ENCODE measurements at regions not wholly inside any gene's neighbourhood (a gene's known extent, or its start where the extent isn't known, plus 50 kb on each side); places are given as distances from the start of the nearest gene placed in this dataset.

DNA sequence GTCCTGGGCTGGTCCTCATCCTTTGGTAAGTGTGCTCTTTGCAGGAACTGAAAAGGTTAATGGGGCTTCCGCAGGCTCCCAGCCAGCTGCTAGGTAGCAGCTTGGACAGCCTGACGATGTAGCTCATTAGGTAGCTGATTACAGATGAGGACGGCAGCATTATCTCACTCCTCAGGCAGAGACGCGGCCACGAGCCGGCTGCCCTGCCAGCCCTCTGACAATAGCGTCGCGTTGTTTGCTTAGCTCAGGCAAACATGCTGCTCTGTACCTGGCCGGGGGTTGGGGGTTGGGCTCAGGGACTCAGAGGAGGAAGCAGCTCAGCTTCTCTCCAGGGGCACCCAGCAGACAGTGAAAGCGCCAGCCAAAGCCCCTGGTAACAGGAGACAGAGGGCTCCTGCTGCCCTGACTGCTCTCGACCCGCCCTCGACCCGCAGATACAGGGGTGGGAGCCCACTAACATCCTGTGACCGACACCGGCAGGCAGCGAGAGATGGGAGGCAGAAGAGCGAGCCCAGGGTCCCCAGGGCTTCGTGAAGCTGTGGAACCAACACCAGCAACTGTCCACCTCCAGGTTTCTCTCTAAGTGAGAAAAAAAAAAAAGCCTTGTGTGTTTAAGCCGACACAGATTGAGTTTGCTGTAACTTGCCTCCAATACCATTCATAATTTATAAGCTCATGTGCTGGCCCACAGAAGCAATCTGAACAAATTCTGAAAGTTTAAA lies 53.4 kb upstream of the DLK1 start:
- Histone ChIP-seq H3K4me3 (ENCODE audit: low read length in 2 of 2) (no peak overlapping the region), H3K36me3 (ENCODE audit: insufficient read depth, low read length) (no peaks in the 10 kb centered on the region), H3K4me1 (ENCODE audit: insufficient read depth, low read length) (no peaks in the 10 kb centered on the region), H3K27ac (ENCODE audit: low read depth, low read length) (no peak overlapping the region), H3K9me3 (ENCODE audit: control insufficient read depth in 1 of 2, low read length in 2 of 2) (no peaks in the 10 kb centered on the region), H3K27me3 (ENCODE audit: insufficient read depth, low read length) (no peaks in the 10 kb centered on the region)
- ChIA-PET CTCF (ENCODE audit: partially characterized antibody) (no interaction called here), POLR2A (ENCODE audit: partially characterized antibody) (no interaction called here)
- Mint-ChIP-seq H3K9me3 (no peaks in the 10 kb centered on the region), H3K4me3 (no peak overlapping the region), H3K36me3 (no peaks in the 10 kb centered on the region), H3K4me1 (peaks cover 0 to 8% (median 2%) of the 10 kb centered on the region in 4 donors), H3K27me3 (peaks cover 20 to 37% of the 10 kb centered on the region in 2 donors), H3K27ac (no peak overlapping the region)
- DNase-seq = no peak
- intact Hi-C loops (cut with micrococcal nuclease) = no loop called here

DNA sequence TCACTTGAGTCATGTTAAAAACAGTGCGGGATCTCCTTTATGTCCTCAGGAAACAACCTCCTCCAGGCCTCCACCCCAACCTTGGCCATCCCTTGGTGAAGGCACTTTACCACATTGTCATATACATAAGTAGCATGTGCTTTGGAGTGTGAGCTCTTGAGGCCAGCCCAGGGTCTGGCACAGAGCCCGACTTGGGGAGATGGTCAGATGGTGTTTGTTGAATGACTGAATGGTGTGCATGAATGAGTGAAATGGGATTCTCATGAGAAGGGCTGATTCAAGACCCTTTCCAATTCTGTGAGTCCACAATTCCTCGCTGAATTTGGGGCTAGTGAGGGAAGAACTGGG lies 52.9 kb upstream of the DLK1 start:
- Mint-ChIP-seq H3K27me3 (peaks cover 20 to 36% of the 10 kb centered on the region in 2 donors), H3K36me3 (no peaks in the 10 kb centered on the region), H3K27ac (no peak overlapping the region), H3K9me3 (no peaks in the 10 kb centered on the region), H3K4me3 (no peak overlapping the region), H3K4me1 (peaks cover 0 to 8% (median 2%) of the 10 kb centered on the region in 4 donors)
- ChIA-PET POLR2A (ENCODE audit: partially characterized antibody) (no interaction called here), CTCF (ENCODE audit: partially characterized antibody) (no interaction called here)
- no peak overlapping the region for H3K27ac ChIP-seq (ENCODE audit: low read depth, low read length)
- intact Hi-C loops (cut with micrococcal nuclease) = no loop called here
- DNase-seq = no peak
- no peaks in the 10 kb centered on the region for H3K36me3 ChIP-seq (ENCODE audit: insufficient read depth, low read length)
- H3K4me3 ChIP-seq (ENCODE audit: low read length in 2 of 2) = no peak overlapping the region
- H3K9me3 ChIP-seq (ENCODE audit: control insufficient read depth in 1 of 2, low read length in 2 of 2) = no peaks in the 10 kb centered on the region
- no peaks in the 10 kb centered on the region for H3K27me3 ChIP-seq (ENCODE audit: insufficient read depth, low read length)
- H3K4me1 ChIP-seq (ENCODE audit: insufficient read depth, low read length) = no peaks in the 10 kb centered on the region

- Mint-ChIP-seq H3K9me3 (no peaks in the 10 kb centered on the region), H3K4me1 (peaks cover 0 to 8% (median 2%) of the 10 kb centered on the region in 4 donors), H3K4me3 (no peak overlapping the region), H3K36me3 (no peaks in the 10 kb centered on the region), H3K27ac (no peak overlapping the region), H3K27me3 (peaks cover 22 to 36% of the 10 kb centered on the region in 2 donors)
- intact Hi-C loops (cut with micrococcal nuclease) = no loop called here
- no peak for DNase-seq
- H3K36me3 ChIP-seq (ENCODE audit: insufficient read depth, low read length) = no peaks in the 10 kb centered on the region
- CTCF ChIA-PET (ENCODE audit: partially characterized antibody) = no interaction called here
- H3K4me3 ChIP-seq (ENCODE audit: low read length in 2 of 2) = no peak overlapping the region
- no peaks in the 10 kb centered on the region for H3K4me1 ChIP-seq (ENCODE audit: insufficient read depth, low read length)
- no peaks in the 10 kb centered on the region for H3K9me3 ChIP-seq (ENCODE audit: control insufficient read depth in 1 of 2, low read length in 2 of 2)
- H3K27me3 ChIP-seq (ENCODE audit: insufficient read depth, low read length) = no peaks in the 10 kb centered on the region
- no peak overlapping the region for H3K27ac ChIP-seq (ENCODE audit: low read depth, low read length)
- POLR2A ChIA-PET (ENCODE audit: partially characterized antibody) = no interaction called here
These were observed 52.3 kb upstream of the DLK1 start for GRCh38 chr14:100674428-100674827.

GRCh38 chr14:100674897-100675619 lies 51.6 kb upstream of the DLK1 start:
- CTCF ChIA-PET (ENCODE audit: partially characterized antibody) = no interaction called here
- no peaks in the 10 kb centered on the region for H3K27me3 ChIP-seq (ENCODE audit: insufficient read depth, low read length)
- Mint-ChIP-seq H3K4me3 (no peak overlapping the region), H3K4me1 (peaks cover 0 to 8% (median 2%) of the 10 kb centered on the region in 4 donors), H3K9me3 (no peaks in the 10 kb centered on the region), H3K27ac (no peak overlapping the region), H3K27me3 (peaks cover 22 to 32% of the 10 kb centered on the region in 2 donors), H3K36me3 (no peaks in the 10 kb centered on the region)
- intact Hi-C loops (cut with micrococcal nuclease) = no loop called here
- no peak for DNase-seq
- no peak overlapping the region for H3K4me3 ChIP-seq (ENCODE audit: low read length in 2 of 2)
- POLR2A ChIA-PET (ENCODE audit: partially characterized antibody) = no interaction called here
- no peaks in the 10 kb centered on the region for H3K36me3 ChIP-seq (ENCODE audit: insufficient read depth, low read length)
- H3K9me3 ChIP-seq (ENCODE audit: control insufficient read depth in 1 of 2, low read length in 2 of 2) = no peaks in the 10 kb centered on the region
- no peak overlapping the region for H3K27ac ChIP-seq (ENCODE audit: low read depth, low read length)
- H3K4me1 ChIP-seq (ENCODE audit: insufficient read depth, low read length) = no peaks in the 10 kb centered on the region

GRCh38 chr14:100675699-100676684 lies 50.7 kb upstream of the DLK1 start:
- Mint-ChIP-seq H3K36me3 (no peaks in the 10 kb centered on the region), H3K27ac (no peak overlapping the region), H3K4me1 (peaks cover 0 to 8% (median 2%) of the 10 kb centered on the region in 4 donors), H3K27me3 (peaks cover 20 to 29% of the 10 kb centered on the region in 2 donors), H3K9me3 (no peaks in the 10 kb centered on the region), H3K4me3 (no peak overlapping the region)
- Histone ChIP-seq H3K4me3 (ENCODE audit: low read length in 2 of 2) (no peak overlapping the region), H3K4me1 (ENCODE audit: insufficient read depth, low read length) (no peaks in the 10 kb centered on the region), H3K27me3 (ENCODE audit: insufficient read depth, low read length) (no peaks in the 10 kb centered on the region), H3K9me3 (ENCODE audit: control insufficient read depth in 1 of 2, low read length in 2 of 2) (no peaks in the 10 kb centered on the region), H3K36me3 (ENCODE audit: insufficient read depth, low read length) (no peaks in the 10 kb centered on the region), H3K27ac (ENCODE audit: low read depth, low read length) (no peak overlapping the region)
- DNase-seq = no peak
- intact Hi-C loops (cut with micrococcal nuclease) = no loop called here
- ChIA-PET POLR2A (ENCODE audit: partially characterized antibody) (no interaction called here), CTCF (ENCODE audit: partially characterized antibody) (no interaction called here)
